ENCODE measurements at regions not wholly inside any gene's neighbourhood (a gene's known extent, or its start where the extent isn't known, plus 50 kb on each side); places are given as distances from the start of the nearest gene placed in this dataset.
"Not testable (repeated sequence)": the region's sequence is repeated elsewhere in the genome, so short reads cannot be mapped to it uniquely, and the experiment has no call there.

GRCh38 chr13:42418184-42418583 is 146.2 kb downstream of the AKAP11 start:
- Histone ChIP-seq H3K36me3 (no peaks in the 10 kb centered on the region), H3K9me3 (no peaks in the 10 kb centered on the region), H3K27ac (no peak overlapping the region), H3K4me3 (no peak overlapping the region), H3K27me3 (no peaks in the 10 kb centered on the region), H3K4me1 (no peaks in the 10 kb centered on the region)
- TF ChIP-seq POLR2A (IDR thresholded peaks at IDR 0.05) (no peak), CTCF (IDR thresholded peaks at IDR 0.05) (no peak), POLR2AphosphoS5 (IDR thresholded peaks at IDR 0.05; ENCODE audit: insufficient read depth in 1 of 2, low read depth in 1 of 2) (no peak)
- DNase-seq (ENCODE audit: extremely low spot score in 2 of 2): no peak
- intact Hi-C loops (cut with DNase I): no loop called here

- DNase-seq (ENCODE audit: extremely low spot score in 2 of 2): no peak
- Histone ChIP-seq H3K27me3 (no peaks in the 10 kb centered on the region), H3K4me3 (no peak overlapping the region), H3K36me3 (no peaks in the 10 kb centered on the region), H3K27ac (no peak overlapping the region), H3K4me1 (no peaks in the 10 kb centered on the region), H3K9me3 (no peaks in the 10 kb centered on the region)
- TF ChIP-seq CTCF (IDR thresholded peaks at IDR 0.05): no peak
- no peak for TF ChIP-seq POLR2AphosphoS5 (IDR thresholded peaks at IDR 0.05; ENCODE audit: insufficient read depth in 1 of 2, low read depth in 1 of 2)
- TF ChIP-seq POLR2A (IDR thresholded peaks at IDR 0.05): no peak
- intact Hi-C loops (cut with DNase I): no loop called here
Measured at GRCh38 chr13:42420304-42420703, 148.4 kb downstream of the AKAP11 start.

GRCh38 chr13:42422681-42423080 is 150.7 kb downstream of the AKAP11 start:
- no peaks in the 10 kb centered on the region for H3K27me3 ChIP-seq
- DNase-seq (ENCODE audit: extremely low spot score in 2 of 2): no peak
- H3K36me3 ChIP-seq: no peaks in the 10 kb centered on the region
- TF ChIP-seq CTCF (IDR thresholded peaks at IDR 0.05) (no peak), POLR2A (IDR thresholded peaks at IDR 0.05) (no peak), POLR2AphosphoS5 (IDR thresholded peaks at IDR 0.05; ENCODE audit: insufficient read depth in 1 of 2, low read depth in 1 of 2) (no peak)
- H3K4me3 ChIP-seq: no peak overlapping the region
- intact Hi-C loops (cut with DNase I): no loop called here
- H3K9me3 ChIP-seq: no peaks in the 10 kb centered on the region
- no peaks in the 10 kb centered on the region for H3K4me1 ChIP-seq
- H3K27ac ChIP-seq: no peak overlapping the region

GRCh38 chr13:42424182-42424581 is 149.8 kb upstream of the TNFSF11 start:
- intact Hi-C loops (cut with DNase I): no loop called here

GRCh38 chr13:42445354-42445753 is 128.6 kb upstream of the TNFSF11 start:
- TF ChIP-seq POLR2AphosphoS5 (IDR thresholded peaks at IDR 0.05; ENCODE audit: insufficient read depth in 1 of 2, low read depth in 1 of 2) (no peak), POLR2A (IDR thresholded peaks at IDR 0.05) (no peak), CTCF (IDR thresholded peaks at IDR 0.05) (no peak)

More at GRCh38 chr13:42424182-42424581, 149.8 kb upstream of the TNFSF11 start:
- Histone ChIP-seq H3K4me1 (no peaks in the 10 kb centered on the region), H3K9me3 (no peaks in the 10 kb centered on the region), H3K27me3 (no peaks in the 10 kb centered on the region), H3K27ac (no peak overlapping the region), H3K4me3 (no peak overlapping the region), H3K36me3 (no peaks in the 10 kb centered on the region)
- no peak for DNase-seq (ENCODE audit: extremely low spot score in 2 of 2)
- TF ChIP-seq POLR2AphosphoS5 (IDR thresholded peaks at IDR 0.05; ENCODE audit: insufficient read depth in 1 of 2, low read depth in 1 of 2): no peak
- no peak for TF ChIP-seq POLR2A (IDR thresholded peaks at IDR 0.05)
- TF ChIP-seq CTCF (IDR thresholded peaks at IDR 0.05): no peak

GRCh38 chr13:42446597-42446996 is 127.4 kb upstream of the TNFSF11 start:
- H3K27me3 ChIP-seq; H3K27ac ChIP-seq; H3K9me3 ChIP-seq; intact Hi-C loops (cut with DNase I); DNase-seq (ENCODE audit: extremely low spot score in 2 of 2); H3K4me1 ChIP-seq; H3K36me3 ChIP-seq; H3K4me3 ChIP-seq: not testable (repeated sequence)

More at GRCh38 chr13:42445354-42445753, 128.6 kb upstream of the TNFSF11 start:
- Histone ChIP-seq H3K4me1 (no peaks in the 10 kb centered on the region), H3K4me3 (no peak overlapping the region), H3K27ac (no peak overlapping the region), H3K36me3 (no peaks in the 10 kb centered on the region), H3K27me3 (no peaks in the 10 kb centered on the region), H3K9me3 (no peaks in the 10 kb centered on the region)
- no peak for DNase-seq (ENCODE audit: extremely low spot score in 2 of 2)
- intact Hi-C loops (cut with DNase I): no loop called here
